Muscle layer of colon (tissue), 2 donors: ENCODE measurements at regions not wholly inside any gene's neighbourhood (a gene's known extent, or its start where the extent isn't known, plus 50 kb on each side); places are given as distances from the start of the nearest gene placed in this dataset.

Experiments
- H3K27ac ChIP-seq: one replicate; pipeline ENCODE4 v1.7.0; 2013; ENCODE audit warnings: low read depth, mild to moderate bottlenecking, low read length, moderate library complexity
- H3K27me3 ChIP-seq, 2 donors: one replicate each; pipeline ENCODE4 v1.7.0; 2013; ENCODE audit warnings: low read length in 2 of 2, mild to moderate bottlenecking in 2 of 2; ENCODE audit not compliant: insufficient read depth in 2 of 2, control insufficient read depth in 1 of 2
- H3K36me3 ChIP-seq: one replicate; pipeline ENCODE4 v1.7.0; 2013; ENCODE audit warnings: mild to moderate bottlenecking, low read length; ENCODE audit not compliant: insufficient read depth
- H3K4me1 ChIP-seq: one replicate; pipeline ENCODE4 v1.7.0; 2013; ENCODE audit warnings: mild to moderate bottlenecking, low read length; ENCODE audit not compliant: insufficient read depth
- H3K4me3 ChIP-seq, 2 donors: one replicate each; pipeline ENCODE4 v1.7.0; 2013; ENCODE audit warnings: low read length in 2 of 2, low read depth in 1 of 2, mild to moderate bottlenecking in 1 of 2, moderate library complexity in 1 of 2
- H3K9ac ChIP-seq: one replicate; pipeline ENCODE4 v1.7.0; 2013; ENCODE audit warnings: low read length
- H3K9me3 ChIP-seq: one replicate; pipeline ENCODE4 v1.7.0; 2013; ENCODE audit warnings: mild to moderate bottlenecking, low read length
- donor health status: abdominal sarcoma.
- donor health status: Adenocarcinoma of cecum.

- no peaks in the 10 kb centered on the region for H3K9me3 ChIP-seq
- no peak overlapping the region for H3K27ac ChIP-seq
Measured at GRCh38 chr10:130902929-130903328, 408.6 kb downstream of the TCERG1L start.

GRCh38 chr10:130904676-130905075, 406.8 kb downstream of the TCERG1L start:
- Histone ChIP-seq H3K9ac (no peak overlapping the region), H3K36me3 (no peaks in the 10 kb centered on the region), H3K4me1 (no peaks in the 10 kb centered on the region), H3K4me3 (no peak overlapping the region), H3K27me3 (no peaks in the 10 kb centered on the region), H3K27ac (no peak overlapping the region), H3K9me3 (no peaks in the 10 kb centered on the region)

More at GRCh38 chr10:130902929-130903328, 408.6 kb downstream of the TCERG1L start:
- Histone ChIP-seq H3K4me3 (no peak overlapping the region), H3K9ac (no peak overlapping the region), H3K27me3 (no peaks in the 10 kb centered on the region), H3K36me3 (no peaks in the 10 kb centered on the region), H3K4me1 (no peaks in the 10 kb centered on the region)

GRCh38 chr10:130905386-130905785, 406.1 kb downstream of the TCERG1L start:
- Histone ChIP-seq H3K27me3 (no peaks in the 10 kb centered on the region), H3K4me3 (no peak overlapping the region), H3K27ac (no peak overlapping the region), H3K9ac (no peak overlapping the region), H3K9me3 (no peaks in the 10 kb centered on the region), H3K36me3 (no peaks in the 10 kb centered on the region), H3K4me1 (no peaks in the 10 kb centered on the region)

- Histone ChIP-seq H3K9me3 (no peaks in the 10 kb centered on the region), H3K27ac (no peak overlapping the region), H3K4me3 (no peak overlapping the region), H3K36me3 (no peaks in the 10 kb centered on the region), H3K27me3 (no peaks in the 10 kb centered on the region), H3K4me1 (no peaks in the 10 kb centered on the region), H3K9ac (no peak overlapping the region)
Measured at GRCh38 chr10:130905921-130906320, 405.6 kb downstream of the TCERG1L start.

GRCh38 chr10:130910848-130911247, 400.7 kb downstream of the TCERG1L start:
- no peaks in the 10 kb centered on the region for H3K36me3 ChIP-seq
- no peak overlapping the region for H3K4me3 ChIP-seq
- no peak overlapping the region for H3K27ac ChIP-seq
- H3K9me3 ChIP-seq, result no peaks in the 10 kb centered on the region
- no peaks in the 10 kb centered on the region for H3K27me3 ChIP-seq
- no peak overlapping the region for H3K9ac ChIP-seq
- H3K4me1 ChIP-seq, result no peaks in the 10 kb centered on the region

- H3K9ac ChIP-seq, result no peak overlapping the region
- no peaks in the 10 kb centered on the region for H3K4me1 ChIP-seq
- H3K9me3 ChIP-seq, result no peaks in the 10 kb centered on the region
- H3K36me3 ChIP-seq, result no peaks in the 10 kb centered on the region
- no peaks in the 10 kb centered on the region for H3K27me3 ChIP-seq
- H3K27ac ChIP-seq, result no peak overlapping the region
- no peak overlapping the region for H3K4me3 ChIP-seq
Measured at GRCh38 chr10:130913844-130914243, 397.7 kb downstream of the TCERG1L start.

GRCh38 chr10:130914367-130914766, 397.2 kb downstream of the TCERG1L start:
- no peaks in the 10 kb centered on the region for H3K27me3 ChIP-seq
- no peak overlapping the region for H3K27ac ChIP-seq
- H3K9ac ChIP-seq, result no peak overlapping the region
- H3K4me3 ChIP-seq, result no peak overlapping the region
- H3K36me3 ChIP-seq, result no peaks in the 10 kb centered on the region
- H3K9me3 ChIP-seq, result no peaks in the 10 kb centered on the region
- no peaks in the 10 kb centered on the region for H3K4me1 ChIP-seq

- no peak overlapping the region for H3K27ac ChIP-seq
- no peak overlapping the region for H3K4me3 ChIP-seq
- H3K27me3 ChIP-seq, result no peaks in the 10 kb centered on the region
- no peaks in the 10 kb centered on the region for H3K9me3 ChIP-seq
- H3K9ac ChIP-seq, result no peak overlapping the region
- no peaks in the 10 kb centered on the region for H3K4me1 ChIP-seq
- H3K36me3 ChIP-seq, result no peaks in the 10 kb centered on the region
Measured at GRCh38 chr10:130915065-130915464, 396.5 kb downstream of the TCERG1L start.

GRCh38 chr10:130921461-130921860, 390.1 kb downstream of the TCERG1L start:
- no peaks in the 10 kb centered on the region for H3K36me3 ChIP-seq
- H3K27me3 ChIP-seq, result no peaks in the 10 kb centered on the region
- H3K27ac ChIP-seq, result no peak overlapping the region
- no peaks in the 10 kb centered on the region for H3K9me3 ChIP-seq
- no peak overlapping the region for H3K4me3 ChIP-seq
- H3K9ac ChIP-seq, result no peak overlapping the region
- H3K4me1 ChIP-seq, result no peaks in the 10 kb centered on the region

- Histone ChIP-seq H3K4me3 (no peak overlapping the region), H3K9me3 (no peaks in the 10 kb centered on the region), H3K4me1 (no peaks in the 10 kb centered on the region), H3K27ac (no peak overlapping the region), H3K27me3 (no peaks in the 10 kb centered on the region), H3K9ac (no peak overlapping the region), H3K36me3 (no peaks in the 10 kb centered on the region)
Measured at GRCh38 chr10:130921911-130922440, 389.5 kb downstream of the TCERG1L start.

GRCh38 chr10:130923596-130923995, 387.9 kb downstream of the TCERG1L start:
- Histone ChIP-seq H3K9ac (no peak overlapping the region), H3K36me3 (no peaks in the 10 kb centered on the region), H3K9me3 (no peaks in the 10 kb centered on the region), H3K27me3 (no peaks in the 10 kb centered on the region), H3K27ac (no peak overlapping the region), H3K4me3 (no peak overlapping the region), H3K4me1 (no peaks in the 10 kb centered on the region)

- no peak overlapping the region for H3K27ac ChIP-seq
- H3K9me3 ChIP-seq, result no peaks in the 10 kb centered on the region
- H3K27me3 ChIP-seq, result no peaks in the 10 kb centered on the region
- H3K4me1 ChIP-seq, result no peaks in the 10 kb centered on the region
- H3K9ac ChIP-seq, result no peak overlapping the region
- H3K4me3 ChIP-seq, result no peak overlapping the region
- no peaks in the 10 kb centered on the region for H3K36me3 ChIP-seq
Measured at GRCh38 chr10:130924138-130924819, 387.2 kb downstream of the TCERG1L start.
